Anterior cingulate cortex (tissue), 58 donors: ENCODE measurements at regions not wholly inside any gene's neighbourhood (a gene's known extent, or its start where the extent isn't known, plus 50 kb on each side); places are given as distances from the start of the nearest gene placed in this dataset.
A peak's percentile ranks its signal among the peaks of the same experiment; 100 is the strongest.

ENCODE experiments used
- DNase-seq, 58 donors: peaks; one replicate each; lab custom pipeline; 2025; lab: John Stamatoyannopoulos, UW

- no peak for DNase-seq
Measured at GRCh38 chr14:101001311-101002069, 98.0 kb upstream of the RTL1 start.

- no peak for DNase-seq
Measured at GRCh38 chr14:101002738-101003137, 99.2 kb upstream of the RTL1 start.

GRCh38 chr14:101004176-101004575 lies 100.7 kb upstream of the RTL1 start:
- no peak for DNase-seq

- peak in 2 of 58 donors; percentile 22 to 23 for DNase-seq
Measured at GRCh38 chr14:101004954-101005353, 101.4 kb upstream of the RTL1 start.

- peak in 13 of 58 donors; percentile 8 to 38 (median 23) for DNase-seq
Measured at GRCh38 chr14:101005447-101005846, 101.9 kb upstream of the RTL1 start.

- peak in 1 of 58 donors; percentile 42 for DNase-seq
Measured at GRCh38 chr14:101006008-101006407, 102.5 kb upstream of the RTL1 start.

- no peak for DNase-seq
Measured at GRCh38 chr14:101007004-101007614, 103.6 kb upstream of the RTL1 start.

- no peak for DNase-seq
Measured at GRCh38 chr14:101007765-101008164, 104.2 kb upstream of the RTL1 start.

- no peak for DNase-seq
Measured at GRCh38 chr14:101008196-101008595, 104.7 kb upstream of the RTL1 start.

- DNase-seq, result no peak
Measured at GRCh38 chr14:101008631-101009336, 105.3 kb upstream of the RTL1 start.

GRCh38 chr14:101009531-101009930 lies 106.0 kb upstream of the RTL1 start:
- DNase-seq, result no peak

GRCh38 chr14:101010293-101010692 lies 106.8 kb upstream of the RTL1 start:
- DNase-seq, result no peak

GRCh38 chr14:101010835-101011234 lies 107.3 kb upstream of the RTL1 start:
- DNase-seq, result no peak

- no peak for DNase-seq
Measured at GRCh38 chr14:101017209-101017608, 113.7 kb upstream of the RTL1 start.

GRCh38 chr14:101017806-101018560 lies 114.5 kb upstream of the RTL1 start:
- DNase-seq, result peak in 1 of 58 donors; percentile 39

- DNase-seq, result no peak
Measured at GRCh38 chr14:101018561-101019290, 115.2 kb upstream of the RTL1 start.

- no peak for DNase-seq
Measured at GRCh38 chr14:101019541-101019940, 116.0 kb upstream of the RTL1 start.

- no peak for DNase-seq
Measured at GRCh38 chr14:101019990-101020710, 116.6 kb upstream of the RTL1 start.

- no peak for DNase-seq
Measured at GRCh38 chr14:101020834-101021370, 117.4 kb upstream of the RTL1 start.
